ENCODE measurements at regions not wholly inside any gene's neighbourhood (a gene's known extent, or its start where the extent isn't known, plus 50 kb on each side); places are given as distances from the start of the nearest gene placed in this dataset.

- intact Hi-C loops (cut with DNase I): no loop called here
These were observed 50.8 kb upstream of the BOD1L1 start for GRCh38 chr4:13678186-13678924.

GRCh38 chr4:13681570-13681969, 54.0 kb upstream of the BOD1L1 start:
- Histone ChIP-seq H3K9ac (ENCODE audit: low read length in 3 of 3) (no peak overlapping the region), H3K9me3 (ENCODE audit: control insufficient read depth in 2 of 3, insufficient read depth in 1 of 3, low read length in 3 of 3) (peaks cover 0 to 5% (median 0%) of the 10 kb centered on the region in 3 donors), H3K27me3 (ENCODE audit: control insufficient read depth, insufficient read depth, low read length) (no peaks in the 10 kb centered on the region), H3K4me1 (ENCODE audit: control insufficient read depth in 2 of 3, insufficient read depth in 2 of 3, low read depth in 1 of 3, low read length in 3 of 3) (no peaks in the 10 kb centered on the region), H3K36me3 (ENCODE audit: control insufficient read depth in 2 of 3, insufficient read depth in 3 of 3, low read length in 3 of 3) (no peaks in the 10 kb centered on the region), H3K4me3 (ENCODE audit: low read length in 3 of 3) (no peak overlapping the region), H3K27ac (ENCODE audit: low read depth in 2 of 2, low read length in 2 of 2) (no peak overlapping the region)
- intact Hi-C loops (cut with DNase I): no loop called here
- TF ChIP-seq CTCF (IDR thresholded peaks at IDR 0.05; ENCODE audit: borderline replicate concordance, extremely low read depth, insufficient read depth): no peak
- FAIRE-seq (no peak), DNase-seq (no peak)

More at GRCh38 chr4:13678186-13678924, 50.8 kb upstream of the BOD1L1 start:
- H3K9ac ChIP-seq (ENCODE audit: low read length in 3 of 3): no peak overlapping the region
- H3K9me3 ChIP-seq (ENCODE audit: control insufficient read depth in 2 of 3, insufficient read depth in 1 of 3, low read length in 3 of 3): no peaks in the 10 kb centered on the region
- no peaks in the 10 kb centered on the region for H3K4me1 ChIP-seq (ENCODE audit: control insufficient read depth in 2 of 3, insufficient read depth in 2 of 3, low read depth in 1 of 3, low read length in 3 of 3)
- FAIRE-seq (no peak), DNase-seq (no peak)
- H3K27me3 ChIP-seq (ENCODE audit: control insufficient read depth, insufficient read depth, low read length): no peaks in the 10 kb centered on the region
- H3K36me3 ChIP-seq (ENCODE audit: control insufficient read depth in 2 of 3, insufficient read depth in 3 of 3, low read length in 3 of 3): no peaks in the 10 kb centered on the region
- no peak for TF ChIP-seq CTCF (IDR thresholded peaks at IDR 0.05; ENCODE audit: borderline replicate concordance, extremely low read depth, insufficient read depth)
- no peak overlapping the region for H3K4me3 ChIP-seq (ENCODE audit: low read length in 3 of 3)
- H3K27ac ChIP-seq (ENCODE audit: low read depth in 2 of 2, low read length in 2 of 2): no peak overlapping the region

- intact Hi-C loops (cut with DNase I): no loop called here
These were observed 66.7 kb upstream of the BOD1L1 start for GRCh38 chr4:13694256-13694655.

More at GRCh38 chr4:13694256-13694655, 66.7 kb upstream of the BOD1L1 start:
- Histone ChIP-seq H3K9ac (ENCODE audit: low read length in 3 of 3) (no peak overlapping the region), H3K4me3 (ENCODE audit: low read length in 3 of 3) (no peak overlapping the region), H3K27ac (ENCODE audit: low read depth in 2 of 2, low read length in 2 of 2) (no peak overlapping the region), H3K27me3 (ENCODE audit: control insufficient read depth, insufficient read depth, low read length) (no peaks in the 10 kb centered on the region), H3K4me1 (ENCODE audit: control insufficient read depth in 2 of 3, insufficient read depth in 2 of 3, low read depth in 1 of 3, low read length in 3 of 3) (no peaks in the 10 kb centered on the region), H3K36me3 (ENCODE audit: control insufficient read depth in 2 of 3, insufficient read depth in 3 of 3, low read length in 3 of 3) (no peaks in the 10 kb centered on the region), H3K9me3 (ENCODE audit: control insufficient read depth in 2 of 3, insufficient read depth in 1 of 3, low read length in 3 of 3) (peaks cover 0 to 6% (median 0%) of the 10 kb centered on the region in 3 donors)
- TF ChIP-seq CTCF (IDR thresholded peaks at IDR 0.05; ENCODE audit: borderline replicate concordance, extremely low read depth, insufficient read depth): no peak
- DNase-seq (no peak), FAIRE-seq (no peak)
